ENCODE measurements at regions not wholly inside any gene's neighbourhood (a gene's known extent, or its start where the extent isn't known, plus 50 kb on each side); places are given as distances from the start of the nearest gene placed in this dataset.

DNA sequence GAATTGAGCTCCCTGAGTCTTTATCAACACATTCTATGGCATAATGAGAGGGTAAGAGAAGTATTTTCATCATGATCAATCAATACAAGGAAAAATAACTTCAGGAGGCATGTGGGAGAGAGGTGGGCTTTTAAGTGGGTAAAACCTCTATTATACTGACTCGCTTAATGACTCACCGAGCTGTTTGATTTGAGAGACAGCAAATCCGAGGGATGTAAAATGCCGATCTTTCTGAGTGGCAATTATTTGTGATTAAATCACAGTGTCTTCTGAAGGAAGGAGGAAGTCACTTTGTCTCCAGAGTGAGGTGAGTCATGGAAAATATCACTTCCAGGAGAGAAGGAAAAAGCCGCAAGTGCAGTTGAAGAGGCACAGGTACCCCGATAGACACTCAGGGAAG, 320.4 kb downstream of the DRD1 start:
- no peak overlapping the region for H3K9ac ChIP-seq
- TF ChIP-seq EZH2 (IDR thresholded peaks at IDR 0.05; ENCODE audit: insufficient read depth, poor library complexity, severe bottlenecking) (no peak), EZH2phosphoT487 (IDR thresholded peaks at IDR 0.05; ENCODE audit: insufficient read depth, low read depth) (no peak)
- H3F3A ChIP-seq (ENCODE audit: insufficient read depth), result no peaks in the 10 kb centered on the region
- 43 to 44% methylated on average over 6 of the region's 6 CpGs for WGBS, 2 experiments (ENCODE audit: low coverage in 1 of 2, low lambda C conversion rate in 2 of 2, missing lambda C conversion rate in 2 of 2)
- in situ Hi-C loops (cut with MboI), result no loop called here
- no peaks in the 10 kb centered on the region for H3K4me1 ChIP-seq (ENCODE audit: insufficient read depth)
- no peak overlapping the region for H3K27ac ChIP-seq
- H3K4me2 ChIP-seq (ENCODE audit: unreplicated experiment), result no peak overlapping the region
- H3K9me2 ChIP-seq (ENCODE audit: insufficient read depth), result no peaks in the 10 kb centered on the region
- no peaks in the 10 kb centered on the region for H3K27me3 ChIP-seq (replicated peaks; ENCODE audit: insufficient read depth)
- no peaks in the 10 kb centered on the region for H3K9me3 ChIP-seq (ENCODE audit: low read depth)
- no peaks in the 10 kb centered on the region for H3K36me3 ChIP-seq (ENCODE audit: low read depth)
- H2AFZ ChIP-seq, result no peak overlapping the region
- no peak overlapping the region for H3K4me3 ChIP-seq
- no peak for DNase-seq
- no peaks in the 10 kb centered on the region for H4K20me1 ChIP-seq (ENCODE audit: insufficient read depth)
- no peaks in the 10 kb centered on the region for H3K79me2 ChIP-seq (ENCODE audit: insufficient read depth)

DNA sequence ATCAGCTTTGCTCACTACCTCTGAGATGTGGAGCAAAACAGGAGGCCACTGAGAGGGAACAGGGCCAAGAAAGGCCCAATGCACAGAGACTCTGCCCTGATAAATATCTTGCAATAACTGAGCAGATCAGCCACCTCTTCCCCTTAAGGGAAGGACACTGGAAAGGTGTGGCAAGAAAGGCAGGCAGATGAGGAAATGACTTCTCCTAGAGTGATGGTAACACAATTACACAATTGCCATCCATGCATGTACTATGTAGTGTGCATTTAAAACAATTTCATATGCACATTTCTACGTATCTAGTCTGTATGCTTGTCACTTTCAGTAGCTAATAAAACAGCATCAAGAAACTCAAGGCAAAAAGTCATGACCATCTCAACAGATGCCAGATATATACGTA, 322.5 kb downstream of the DRD1 start:
- no peak overlapping the region for H3K4me3 ChIP-seq
- no peak for DNase-seq
- H3K27ac ChIP-seq, result no peak overlapping the region
- H3K27me3 ChIP-seq (replicated peaks; ENCODE audit: insufficient read depth), result no peaks in the 10 kb centered on the region
- H2AFZ ChIP-seq, result no peak overlapping the region
- no peak overlapping the region for H3K9ac ChIP-seq
- WGBS, 2 experiments (ENCODE audit: low coverage in 1 of 2, low lambda C conversion rate in 2 of 2, missing lambda C conversion rate in 2 of 2), result 12 to 17% methylated on average over 2 of the region's 2 CpGs
- no peaks in the 10 kb centered on the region for H3K4me1 ChIP-seq (ENCODE audit: insufficient read depth)
- in situ Hi-C loops (cut with MboI), result no loop called here
- no peaks in the 10 kb centered on the region for H3K9me2 ChIP-seq (ENCODE audit: insufficient read depth)
- no peaks in the 10 kb centered on the region for H4K20me1 ChIP-seq (ENCODE audit: insufficient read depth)
- no peaks in the 10 kb centered on the region for H3F3A ChIP-seq (ENCODE audit: insufficient read depth)
- no peaks in the 10 kb centered on the region for H3K79me2 ChIP-seq (ENCODE audit: insufficient read depth)
- no peak for TF ChIP-seq EZH2 (IDR thresholded peaks at IDR 0.05; ENCODE audit: insufficient read depth, poor library complexity, severe bottlenecking)
- no peak for TF ChIP-seq EZH2phosphoT487 (IDR thresholded peaks at IDR 0.05; ENCODE audit: insufficient read depth, low read depth)
- H3K36me3 ChIP-seq (ENCODE audit: low read depth), result no peaks in the 10 kb centered on the region
- H3K9me3 ChIP-seq (ENCODE audit: low read depth), result no peaks in the 10 kb centered on the region
- H3K4me2 ChIP-seq (ENCODE audit: unreplicated experiment), result no peak overlapping the region

DNA sequence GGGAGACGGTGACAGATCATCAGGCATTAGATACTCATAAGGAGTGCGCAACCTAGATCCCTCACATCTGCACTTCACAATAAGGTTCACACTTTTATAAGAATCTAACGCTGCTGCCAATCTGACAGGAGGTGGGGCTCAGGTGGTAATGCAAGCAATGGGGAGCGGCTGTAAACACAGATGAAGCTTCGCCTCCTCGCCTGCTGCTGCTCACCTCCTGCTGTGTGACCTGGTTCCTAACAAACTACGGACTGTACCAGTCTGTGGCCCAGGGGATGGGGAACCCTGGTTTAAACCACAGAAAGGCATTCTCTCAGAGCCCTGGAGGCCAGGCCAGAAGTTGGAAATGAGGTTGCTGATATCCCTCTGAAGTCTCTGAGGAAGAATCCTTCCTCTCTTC, 323.6 kb downstream of the DRD1 start:
- Histone ChIP-seq H3K9me2 (ENCODE audit: insufficient read depth) (no peaks in the 10 kb centered on the region), H3K4me2 (ENCODE audit: unreplicated experiment) (no peak overlapping the region), H3K27ac (no peak overlapping the region), H3K79me2 (ENCODE audit: insufficient read depth) (no peaks in the 10 kb centered on the region), H2AFZ (no peak overlapping the region), H3K9ac (no peak overlapping the region), H3K4me1 (ENCODE audit: insufficient read depth) (no peaks in the 10 kb centered on the region), H3K9me3 (ENCODE audit: low read depth) (no peaks in the 10 kb centered on the region), H3K27me3 (replicated peaks; ENCODE audit: insufficient read depth) (no peaks in the 10 kb centered on the region), H4K20me1 (ENCODE audit: insufficient read depth) (no peaks in the 10 kb centered on the region), H3K4me3 (no peak overlapping the region), H3K36me3 (ENCODE audit: low read depth) (no peaks in the 10 kb centered on the region), H3F3A (ENCODE audit: insufficient read depth) (no peaks in the 10 kb centered on the region)
- WGBS, 2 experiments (ENCODE audit: low coverage in 1 of 2, low lambda C conversion rate in 2 of 2, missing lambda C conversion rate in 2 of 2), result 29 to 33% methylated on average over 7 of the region's 7 CpGs
- TF ChIP-seq EZH2phosphoT487 (IDR thresholded peaks at IDR 0.05; ENCODE audit: insufficient read depth, low read depth) (no peak), EZH2 (IDR thresholded peaks at IDR 0.05; ENCODE audit: insufficient read depth, poor library complexity, severe bottlenecking) (no peak)
- in situ Hi-C loops (cut with MboI), result no loop called here
- no peak for DNase-seq

DNA sequence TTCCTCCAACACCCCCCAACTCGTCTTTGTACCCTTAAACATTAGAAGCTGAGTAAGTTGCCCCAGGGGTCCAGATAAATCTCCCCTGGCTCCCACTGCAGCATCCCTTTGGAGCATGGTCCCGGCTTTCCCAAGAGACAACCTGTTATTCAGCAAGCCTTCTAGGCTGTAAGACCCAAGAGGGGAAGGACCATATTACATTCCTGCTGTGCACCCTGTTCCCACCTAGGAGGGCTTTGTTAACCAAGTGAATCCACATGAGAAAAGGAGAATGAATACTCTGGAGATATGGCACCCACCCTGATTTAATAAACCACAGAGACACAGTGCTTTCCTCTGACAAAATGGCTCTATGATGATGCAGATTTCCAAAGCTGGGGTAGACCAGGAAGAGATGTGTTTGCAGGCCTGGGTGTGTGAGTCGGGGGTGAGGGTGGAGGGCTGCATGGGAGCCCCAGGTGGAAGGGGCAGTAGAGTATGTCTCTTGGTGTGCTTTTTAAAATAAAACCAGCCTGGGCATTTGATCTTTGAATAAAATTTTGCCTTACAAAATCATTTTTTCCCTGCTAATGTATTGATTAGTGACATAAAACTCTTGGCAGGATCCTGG, 325.2 kb downstream of the DRD1 start:
- Histone ChIP-seq H3F3A (ENCODE audit: insufficient read depth) (no peaks in the 10 kb centered on the region), H4K20me1 (ENCODE audit: insufficient read depth) (no peaks in the 10 kb centered on the region), H3K9me3 (ENCODE audit: low read depth) (no peaks in the 10 kb centered on the region), H3K27me3 (replicated peaks; ENCODE audit: insufficient read depth) (no peaks in the 10 kb centered on the region), H3K27ac (no peak overlapping the region), H3K9me2 (ENCODE audit: insufficient read depth) (no peaks in the 10 kb centered on the region), H2AFZ (no peak overlapping the region), H3K79me2 (ENCODE audit: insufficient read depth) (no peaks in the 10 kb centered on the region), H3K9ac (no peak overlapping the region), H3K4me2 (ENCODE audit: unreplicated experiment) (no peak overlapping the region), H3K36me3 (ENCODE audit: low read depth) (no peaks in the 10 kb centered on the region), H3K4me3 (no peak overlapping the region), H3K4me1 (ENCODE audit: insufficient read depth) (no peaks in the 10 kb centered on the region)
- DNase-seq, result no peak
- TF ChIP-seq EZH2phosphoT487 (IDR thresholded peaks at IDR 0.05; ENCODE audit: insufficient read depth, low read depth) (no peak), EZH2 (IDR thresholded peaks at IDR 0.05; ENCODE audit: insufficient read depth, poor library complexity, severe bottlenecking) (no peak)
- in situ Hi-C loops (cut with MboI), result no loop called here
- 0 to 8% methylated on average over 3 of the region's 3 CpGs for WGBS, 2 experiments (ENCODE audit: low coverage in 1 of 2, low lambda C conversion rate in 2 of 2, missing lambda C conversion rate in 2 of 2)
